ENCODE measurements at regions not wholly inside any gene's neighbourhood (a gene's known extent, or its start where the extent isn't known, plus 50 kb on each side); places are given as distances from the start of the nearest gene placed in this dataset.

DNA sequence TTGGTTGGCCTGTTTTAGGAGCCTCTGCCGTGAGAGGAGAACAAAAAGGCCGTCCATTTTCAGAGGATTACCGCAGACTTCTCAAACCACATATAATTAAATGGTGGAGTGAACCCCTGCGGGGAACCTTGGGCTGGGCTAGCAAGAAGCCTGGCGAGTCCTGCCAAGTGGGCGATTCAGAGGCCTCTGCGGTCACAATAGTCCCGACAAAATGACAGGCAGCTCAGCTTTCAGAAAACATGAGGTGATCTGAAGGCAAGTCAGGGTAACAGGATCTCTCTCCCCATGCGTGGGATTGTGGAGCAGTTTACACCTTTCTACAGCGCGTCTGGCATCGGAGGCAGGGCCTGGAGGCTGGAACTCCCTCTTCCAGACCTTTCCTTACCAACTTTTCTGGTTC is 134.8 kb downstream of the ASB7 start:
- no peak for TF ChIP-seq CTCF (IDR thresholded peaks at IDR 0.05)
- TF ChIP-seq POLR2A (IDR thresholded peaks at IDR 0.05) = no peak
